GM19023 (cell line): ENCODE measurements at regions not wholly inside any gene's neighbourhood (a gene's known extent, or its start where the extent isn't known, plus 50 kb on each side); places are given as distances from the start of the nearest gene placed in this dataset.
A peak's percentile ranks its signal among the peaks of the same experiment; 100 is the strongest.
"Not testable (repeated sequence)": the region's sequence is repeated elsewhere in the genome, so short reads cannot be mapped to it uniquely, and the experiment has no call there.

ENCODE experiments used
- ATAC-seq: cut with Tn5 transposase; IDR thresholded peaks from one replicate; pipeline ENCODE4 v1.9.1; 2021; ENCODE audit warnings: mild to moderate bottlenecking, moderate library complexity; ENCODE audit not compliant: unreplicated experiment

DNA sequence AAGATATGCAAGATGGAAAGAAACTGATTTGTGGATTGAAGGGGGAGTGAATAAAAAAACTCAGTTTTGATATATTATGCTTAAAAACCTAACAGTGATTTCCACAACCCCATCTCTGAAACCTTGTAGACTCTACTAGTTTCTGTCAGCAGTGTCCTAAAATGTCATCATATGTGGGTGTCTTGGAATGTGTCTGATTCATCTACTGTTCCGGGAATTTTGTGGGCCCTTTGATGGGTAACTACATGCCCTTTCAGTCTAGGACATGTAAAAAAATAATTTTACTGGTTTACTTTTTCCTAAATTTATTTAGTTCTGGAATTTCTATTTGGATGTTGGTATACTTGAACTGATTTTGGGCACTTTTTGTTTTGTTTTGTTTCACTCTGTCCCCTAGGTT, 118.9 kb upstream of the NMUR2 start:
- no peak for ATAC-seq

DNA sequence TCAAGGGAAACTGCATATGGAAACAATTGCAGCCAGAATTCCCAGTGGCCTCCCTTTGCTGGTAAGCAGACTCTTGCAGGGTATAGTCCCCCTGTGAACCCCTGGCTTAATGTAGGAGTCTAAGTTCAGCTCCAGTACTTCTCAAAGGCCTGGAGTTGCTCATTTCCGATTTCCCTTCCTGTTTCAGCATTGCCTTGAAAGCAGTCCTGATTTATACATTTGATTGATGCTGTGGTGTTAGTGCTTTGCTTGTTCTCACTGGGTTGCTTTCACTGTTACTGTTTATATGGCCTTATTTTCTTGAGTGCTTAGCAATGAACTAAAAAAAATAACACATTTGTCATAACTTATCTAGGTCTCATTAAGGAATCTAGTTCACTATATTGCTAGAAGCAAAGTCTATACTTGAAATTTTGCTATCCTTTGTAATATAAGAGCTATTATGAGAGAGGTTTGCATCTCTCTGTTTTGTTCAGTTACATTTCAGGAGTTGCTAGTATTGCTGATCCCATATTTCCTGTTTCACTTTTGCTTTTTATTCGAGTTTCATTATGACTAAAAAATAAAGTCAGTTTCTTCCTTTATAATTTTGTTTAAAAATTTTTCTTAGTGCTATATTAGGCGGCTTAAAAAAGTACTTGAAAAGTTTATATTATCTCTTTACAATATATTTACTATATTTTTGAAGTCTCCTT, 122.4 kb upstream of the NMUR2 start:
- peak; percentile 55 for ATAC-seq

DNA sequence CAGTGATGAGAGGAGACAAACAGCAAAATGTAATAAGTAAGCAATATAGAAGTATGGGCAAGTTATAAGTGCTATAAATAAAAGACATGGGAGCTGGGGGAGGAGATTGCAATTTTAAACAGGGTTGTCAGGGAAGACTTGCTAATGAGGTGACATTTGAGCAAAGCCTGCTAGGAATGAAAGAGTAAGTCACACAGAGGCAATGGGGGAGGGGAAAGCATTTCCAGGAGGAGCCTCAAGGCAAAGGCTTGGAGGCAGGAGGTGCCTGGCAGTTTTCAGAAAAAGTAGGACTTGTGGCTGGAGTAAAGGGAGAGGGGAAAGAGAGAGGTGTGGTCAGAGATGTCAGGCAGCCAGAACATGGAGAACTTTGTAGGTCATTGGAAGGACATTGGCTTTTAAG, 124.4 kb upstream of the NMUR2 start:
- no peak for ATAC-seq

DNA sequence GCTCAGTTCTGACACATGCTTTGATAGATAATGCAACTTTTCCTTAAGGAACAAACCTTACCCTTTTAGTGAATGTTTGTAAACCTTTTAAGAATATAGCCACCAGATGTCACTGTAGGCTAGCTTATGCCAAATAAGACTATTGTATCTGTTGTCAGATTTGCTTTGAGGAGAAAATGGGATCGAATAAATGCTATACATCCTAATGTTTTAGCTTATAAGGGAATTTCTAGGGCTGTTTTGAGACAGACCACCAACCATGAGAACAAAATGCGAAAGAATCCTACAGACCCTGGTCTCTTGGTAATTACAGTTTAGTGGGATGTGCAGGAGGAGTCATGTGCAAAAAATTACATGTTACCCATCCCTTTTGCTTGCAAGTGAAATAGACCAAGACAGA, 127.6 kb upstream of the NMUR2 start:
- no peak for ATAC-seq

DNA sequence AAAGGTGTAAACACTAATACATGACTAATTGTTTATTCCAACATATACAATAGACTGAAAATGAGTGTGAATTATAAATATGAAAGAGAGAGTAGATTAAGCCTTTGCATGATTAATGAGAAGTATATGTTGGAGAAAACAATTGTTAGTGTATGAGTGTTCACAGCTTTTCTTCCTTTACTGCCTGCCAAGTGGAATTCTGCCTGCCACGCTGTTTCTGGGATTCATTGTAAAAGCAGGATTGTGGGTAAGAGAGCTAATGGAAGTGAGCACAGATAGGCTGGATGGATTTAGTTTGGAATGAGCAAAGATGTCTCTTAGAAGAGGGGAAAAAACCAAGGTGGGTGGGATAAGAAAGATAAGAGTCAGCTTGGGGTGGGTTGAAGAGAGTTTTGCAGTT, 129.6 kb upstream of the NMUR2 start:
- no peak for ATAC-seq

DNA sequence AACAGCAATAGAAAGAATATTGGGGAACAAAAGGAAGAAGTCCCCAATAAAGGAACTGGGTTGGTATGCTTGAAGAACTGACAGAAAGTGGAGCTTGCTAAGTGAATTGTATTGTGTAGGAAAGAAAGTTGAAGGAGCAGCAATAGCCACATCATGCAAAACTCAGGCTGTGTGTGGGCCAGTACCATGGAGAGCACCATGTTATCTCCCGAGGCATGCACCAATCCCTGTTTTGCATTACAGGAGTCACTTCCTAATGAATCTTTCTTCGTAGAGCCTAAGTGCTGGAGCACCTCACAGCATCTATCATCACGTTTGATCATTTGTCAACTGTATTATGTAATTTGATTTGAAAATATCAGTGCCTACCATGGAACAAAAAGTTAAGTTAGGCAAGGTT, 137.7 kb upstream of the NMUR2 start:
- ATAC-seq: no peak

DNA sequence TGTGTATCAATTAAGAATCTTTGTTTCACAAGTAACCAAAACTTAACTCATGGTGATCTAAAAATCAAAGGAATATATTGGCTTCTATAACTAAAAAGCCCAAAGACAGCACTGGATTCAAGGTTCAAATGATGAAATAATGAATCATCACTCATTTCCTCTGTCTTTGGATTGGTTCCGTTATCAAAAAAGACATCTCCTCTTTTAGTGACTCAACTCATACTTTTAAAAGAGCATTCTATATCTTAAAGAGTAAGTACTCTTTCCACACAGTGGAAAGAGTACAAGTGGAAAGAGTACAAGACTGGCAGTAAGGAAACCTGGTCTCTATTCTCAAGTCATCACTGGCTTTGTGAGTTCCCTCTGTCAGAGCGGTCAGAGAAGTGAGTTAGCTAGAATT, 141.4 kb upstream of the NMUR2 start:
- no peak for ATAC-seq

DNA sequence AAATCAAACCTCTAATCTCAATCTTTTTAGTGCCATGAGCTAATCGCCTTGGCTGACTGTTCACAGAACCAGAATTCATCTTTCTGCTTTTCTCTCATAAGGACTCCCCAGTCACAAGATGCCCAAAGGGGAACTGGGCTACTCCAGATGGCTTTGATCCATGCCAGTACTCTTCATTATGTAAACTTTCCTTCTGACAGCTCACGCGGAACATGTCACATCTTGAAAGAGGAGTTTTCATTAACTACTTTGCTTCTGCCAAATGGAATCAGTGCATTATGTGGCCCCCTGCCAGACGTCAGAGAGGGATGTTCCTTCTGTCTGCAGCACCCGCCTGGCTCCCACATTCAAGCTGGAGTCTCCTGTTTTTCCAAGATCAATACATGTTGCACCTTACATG, 142.1 kb upstream of the NMUR2 start:
- ATAC-seq: no peak

DNA sequence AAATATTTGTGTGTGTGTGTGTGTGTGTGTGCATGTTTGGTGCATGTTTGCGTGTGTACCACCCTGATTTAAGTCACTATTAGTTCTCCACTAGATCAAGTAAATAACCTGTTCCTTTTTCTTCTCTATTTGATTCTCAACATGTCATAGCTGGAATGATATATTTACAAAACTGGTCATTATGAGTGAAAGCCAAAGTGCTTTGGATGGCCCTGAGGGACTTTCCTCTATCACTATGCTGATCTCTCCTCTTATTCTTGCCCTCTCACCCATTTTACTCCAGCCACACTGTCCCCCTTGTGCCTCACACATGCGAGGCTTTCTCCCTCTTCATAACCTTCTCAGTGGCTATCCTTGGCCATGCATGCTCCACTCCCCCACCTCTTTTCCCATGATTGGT, 144.6 kb upstream of the NMUR2 start:
- no peak for ATAC-seq

DNA sequence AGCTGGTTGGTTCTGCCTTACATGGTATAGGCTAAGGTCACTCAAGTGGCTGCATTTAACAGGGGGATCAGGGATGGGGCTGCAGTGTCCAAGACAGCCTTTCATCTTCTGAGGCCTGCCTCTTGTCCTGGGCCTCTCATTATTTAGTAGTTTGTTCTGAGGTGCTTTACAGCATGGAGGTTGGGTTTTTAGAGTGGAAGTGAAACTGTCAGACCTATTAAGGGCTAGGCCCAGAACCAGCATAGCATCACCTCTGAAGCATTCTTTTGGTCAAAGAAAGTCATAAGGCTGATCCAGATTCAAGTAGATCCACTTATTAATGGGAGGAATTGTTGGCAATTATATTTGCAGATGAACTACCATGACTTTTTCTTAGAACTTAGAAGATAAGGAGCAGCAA, 146.0 kb upstream of the NMUR2 start:
- no peak for ATAC-seq

DNA sequence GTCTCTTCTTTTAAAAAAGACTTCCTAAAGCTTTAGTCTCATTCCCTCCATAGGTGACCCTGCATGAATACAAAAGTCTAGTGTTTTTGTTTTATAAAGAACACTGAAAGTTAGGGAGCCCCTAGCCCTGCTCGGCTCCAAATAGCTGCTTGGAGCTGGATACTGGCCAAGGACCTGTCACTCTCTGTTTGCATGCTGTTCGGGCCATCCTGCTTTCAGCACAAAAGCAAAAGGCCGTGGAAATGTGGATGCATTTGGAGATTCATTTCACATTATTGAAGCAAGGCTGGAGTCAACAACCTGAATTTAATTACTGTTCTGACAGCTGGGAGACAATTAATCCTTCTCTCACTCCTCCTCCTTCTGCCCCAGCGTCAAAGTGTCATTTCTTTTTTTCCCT, 151.7 kb upstream of the NMUR2 start:
- ATAC-seq: no peak

DNA sequence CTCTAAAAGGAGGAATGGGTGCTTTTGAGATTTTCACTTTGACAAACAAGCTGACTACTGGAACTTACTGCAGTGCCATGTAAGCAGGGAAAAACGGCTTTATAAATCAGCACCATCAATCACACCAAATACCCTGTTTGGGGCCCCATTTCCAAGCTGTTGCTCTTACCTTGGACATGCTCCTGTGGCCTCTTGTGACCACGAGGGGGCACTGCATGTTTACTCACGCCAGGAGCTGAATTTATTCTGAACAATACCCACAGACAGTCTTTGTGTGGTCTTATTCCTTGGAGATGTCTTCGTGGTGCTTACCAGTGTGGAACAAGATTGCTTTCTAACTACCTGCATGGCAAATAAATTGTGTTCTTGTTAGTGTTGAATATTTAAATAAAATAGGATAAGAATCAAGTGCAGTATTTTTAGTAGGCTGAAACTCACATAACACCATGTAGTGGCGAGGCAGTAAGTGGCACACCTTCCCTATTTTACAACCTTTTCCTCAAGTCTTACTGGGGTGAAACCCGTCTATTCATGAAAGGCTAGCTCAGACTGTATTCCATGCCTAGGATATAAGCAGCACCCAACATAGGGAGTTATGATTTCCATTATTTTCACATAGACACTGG, 155.5 kb upstream of the NMUR2 start:
- ATAC-seq: no peak

DNA sequence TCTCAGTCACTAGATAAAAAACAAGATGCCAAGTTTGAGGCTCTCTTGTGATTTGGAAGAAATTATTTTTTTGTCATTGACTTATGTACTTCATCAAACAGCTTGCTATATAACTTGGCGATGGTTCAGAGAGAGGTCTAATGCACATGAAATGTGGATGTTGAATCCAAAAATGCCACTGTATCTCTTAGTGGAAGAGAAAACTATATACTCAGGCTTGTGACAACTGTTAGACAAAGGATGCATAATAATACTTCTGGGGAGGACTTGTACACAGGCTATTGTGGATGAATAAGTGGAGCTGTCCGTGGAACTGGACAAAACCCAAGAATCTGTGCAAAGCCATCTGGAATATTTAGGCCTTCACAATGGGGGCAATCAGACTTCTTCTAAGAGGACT, 162.9 kb upstream of the NMUR2 start:
- ATAC-seq: no peak

DNA sequence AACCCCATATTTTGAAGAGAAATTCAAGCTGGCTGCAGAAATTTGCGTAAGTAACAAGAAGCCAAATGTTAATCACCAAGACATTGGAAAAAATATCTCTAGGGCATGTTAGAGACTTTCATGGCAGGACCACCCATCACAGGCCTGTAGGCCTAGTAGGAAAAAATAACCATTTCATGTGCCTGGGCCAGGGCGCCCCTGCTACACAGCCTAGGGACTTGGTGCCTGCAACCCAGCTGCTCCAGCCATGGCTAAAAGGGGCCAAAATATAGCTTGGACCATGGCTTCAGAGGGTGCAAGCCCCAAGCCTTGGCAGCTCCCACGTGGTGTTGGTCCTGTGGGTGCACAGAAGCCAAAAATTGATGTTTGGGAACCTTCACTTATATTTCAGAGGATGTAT, 167.7 kb upstream of the NMUR2 start:
- ATAC-seq: no peak

DNA sequence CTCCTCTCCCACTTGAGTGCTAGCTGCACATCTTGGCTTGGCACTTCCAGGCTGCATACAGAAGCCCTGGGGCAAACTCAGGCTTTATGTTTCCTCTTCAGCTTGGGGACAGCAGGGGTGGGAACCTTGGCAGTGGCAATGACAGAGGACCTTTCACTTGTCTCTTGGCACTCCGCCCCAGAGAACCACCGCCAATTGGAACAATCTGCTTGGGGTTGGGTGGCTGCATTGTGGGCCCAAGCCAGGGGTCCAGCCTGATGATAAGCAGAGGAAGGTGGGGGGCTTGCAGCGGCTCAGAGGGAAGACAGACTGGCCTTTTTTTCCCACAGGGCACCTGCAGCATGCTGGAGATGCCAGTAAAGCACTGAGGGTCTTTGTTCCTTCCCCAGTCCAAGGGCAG, 179.0 kb upstream of the NMUR2 start:
- no peak for ATAC-seq

DNA sequence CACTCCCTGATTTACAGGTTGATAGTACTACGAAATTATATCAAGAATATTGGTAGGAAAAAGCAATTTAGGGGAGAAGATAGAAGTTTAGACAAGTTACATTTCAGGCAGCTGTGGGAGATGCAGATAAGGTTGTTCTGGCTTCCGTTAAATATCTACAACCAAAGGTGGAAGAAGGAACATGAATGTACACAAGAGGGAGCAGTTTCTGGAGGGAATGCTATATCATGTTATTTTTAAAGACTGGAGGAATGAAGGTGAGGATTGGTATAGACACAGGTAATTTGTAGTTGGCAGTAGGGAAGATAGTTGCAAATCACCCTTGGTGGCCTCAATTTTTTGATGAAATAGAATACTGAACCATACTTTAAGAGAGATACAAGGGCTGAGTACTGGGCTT, 187.3 kb upstream of the NMUR2 start:
- ATAC-seq: no peak

DNA sequence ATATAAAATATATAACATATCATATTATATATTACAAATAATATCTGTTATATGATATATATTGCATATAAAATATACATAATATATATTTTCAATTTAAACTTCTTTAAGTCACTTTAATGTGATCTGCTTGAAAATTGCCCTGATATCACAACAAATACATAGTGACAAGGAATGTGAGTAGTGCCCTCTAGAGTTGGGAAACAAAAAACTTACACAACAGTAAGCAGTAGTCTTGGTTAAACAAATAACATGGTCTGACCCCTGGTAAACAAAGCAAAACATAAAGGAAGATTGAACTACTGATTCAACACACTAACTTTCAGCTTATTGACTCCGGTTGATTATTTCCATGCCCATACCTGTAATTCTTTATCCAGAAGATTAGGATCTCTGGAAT, 188.3 kb upstream of the NMUR2 start:
- ATAC-seq: no peak

DNA sequence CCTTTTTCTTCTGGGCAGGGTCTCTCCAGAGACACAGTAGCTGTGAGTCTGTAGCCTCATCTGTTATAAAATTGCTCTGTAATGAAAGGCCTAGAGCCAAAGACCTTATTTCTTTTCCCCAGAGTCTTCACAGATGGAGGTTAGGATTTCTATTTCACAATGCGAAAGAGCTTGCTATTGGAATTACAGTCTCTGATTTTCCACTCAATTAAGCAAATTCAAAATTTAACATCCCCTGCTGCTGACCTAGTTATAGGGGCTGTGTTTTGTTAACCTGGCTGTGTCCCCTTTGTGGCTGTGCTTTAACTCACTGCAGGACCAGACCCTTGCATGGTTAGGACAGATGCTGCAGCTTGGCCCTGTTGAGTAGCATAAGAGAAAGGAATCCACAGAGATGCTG, 190.3 kb upstream of the NMUR2 start:
- no peak for ATAC-seq

DNA sequence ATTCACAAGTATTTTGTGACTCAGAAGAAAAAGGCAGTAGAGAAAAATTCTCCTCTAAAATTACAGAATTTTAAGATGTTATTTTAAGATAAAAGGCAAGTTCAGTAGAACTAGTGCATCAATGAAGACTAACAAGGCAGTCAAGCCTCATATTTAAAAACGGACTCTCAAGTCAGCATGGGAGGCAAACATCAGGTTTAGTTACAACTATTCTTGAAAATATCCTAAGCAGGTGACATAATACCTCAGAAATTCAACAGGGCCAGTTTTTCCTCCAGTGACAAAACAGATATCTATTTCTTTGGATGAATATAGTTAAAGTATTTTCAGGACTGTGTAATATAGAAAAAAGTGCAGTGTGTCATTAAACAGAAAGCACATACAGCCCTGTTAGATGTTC, 194.0 kb upstream of the NMUR2 start:
- ATAC-seq: no peak

DNA sequence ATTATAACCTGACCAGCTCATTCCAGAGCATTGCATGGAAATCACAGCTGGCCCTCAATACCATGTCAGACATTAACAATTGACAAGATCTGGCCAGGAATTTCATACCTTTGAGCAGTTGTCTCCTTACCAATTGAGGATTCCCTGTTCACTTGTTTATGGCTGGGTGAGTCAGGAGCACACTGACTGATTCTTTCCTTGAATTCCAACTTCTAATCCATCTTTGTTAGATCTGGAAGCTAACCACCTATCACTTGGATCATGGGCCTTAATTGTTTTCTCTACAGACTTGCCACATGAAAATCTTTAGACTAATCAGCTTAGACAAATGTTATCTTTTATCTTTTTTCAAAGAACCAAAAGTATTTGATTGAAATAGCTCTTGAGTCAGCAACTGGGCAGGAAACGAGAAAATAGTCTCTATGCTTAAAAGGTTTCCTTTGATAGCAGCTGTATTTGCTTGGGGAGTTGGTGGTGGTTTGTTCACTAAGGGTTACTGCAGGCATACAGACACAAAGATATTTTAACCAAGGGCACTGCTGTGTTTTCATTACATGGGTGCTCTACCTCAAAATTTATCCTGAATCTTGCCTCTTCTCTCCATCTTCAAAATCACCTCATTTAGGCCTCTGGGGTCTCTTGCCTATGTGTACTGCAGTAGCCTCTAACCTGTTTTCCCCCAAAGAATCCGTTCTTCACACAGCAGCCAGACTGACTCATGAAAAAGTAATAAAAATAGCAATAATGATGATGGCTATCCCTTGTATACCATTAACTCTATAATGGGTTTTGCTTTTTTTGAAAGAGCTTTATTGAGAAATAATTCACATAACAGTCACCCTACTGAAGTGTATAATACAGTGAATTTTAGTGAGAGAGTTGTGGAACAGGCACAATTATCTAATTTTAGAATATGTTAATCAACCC, 197.0 kb upstream of the NMUR2 start:
- no peak for ATAC-seq

DNA sequence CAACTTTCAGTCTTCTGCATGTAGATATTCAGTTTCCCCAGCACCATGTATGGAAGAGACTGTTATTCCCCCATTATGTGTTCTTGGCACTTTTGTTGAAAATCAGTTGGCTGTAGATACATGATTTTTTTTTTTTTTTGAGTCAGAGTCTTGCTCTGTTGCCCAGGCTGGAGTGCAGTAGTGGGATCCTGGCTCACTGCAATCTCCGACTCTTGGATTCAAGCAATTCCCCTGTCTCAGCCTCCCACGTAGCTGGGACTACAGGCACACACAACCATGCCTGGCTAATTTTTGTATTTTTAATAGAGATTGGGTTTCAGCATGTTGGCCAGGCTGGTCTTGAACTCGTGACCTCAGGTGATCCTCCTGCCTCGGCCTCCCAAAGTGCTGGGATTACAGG, 201.0 kb upstream of the NMUR2 start:
- not testable (repeated sequence) for ATAC-seq

DNA sequence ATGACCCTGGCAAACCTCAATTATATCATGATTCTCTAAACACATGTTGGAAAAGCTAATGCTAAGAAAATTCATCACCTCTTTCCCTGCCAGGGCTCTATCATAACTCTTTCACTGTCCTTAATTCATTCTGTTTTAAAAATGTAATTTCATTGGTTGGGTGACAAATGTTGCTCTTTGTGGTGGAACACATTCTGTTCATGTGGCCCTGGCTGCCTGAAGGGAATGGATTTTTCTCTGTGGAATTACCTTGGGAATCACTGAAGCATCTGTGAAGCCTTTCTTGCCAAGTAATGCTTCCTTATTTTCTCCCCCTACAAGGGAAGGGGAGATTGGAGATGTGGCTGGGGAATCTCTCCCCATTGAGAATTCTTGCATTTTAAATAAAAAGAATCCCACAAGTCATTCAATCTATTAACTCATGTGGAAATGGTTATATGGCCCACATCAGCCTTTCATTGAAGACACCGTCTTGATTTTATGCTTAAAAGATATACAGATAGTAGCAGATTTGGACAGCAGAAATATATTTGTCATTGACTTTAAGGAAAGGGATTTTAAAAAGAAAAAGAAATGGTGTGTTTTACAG, 201.8 kb upstream of the NMUR2 start:
- no peak for ATAC-seq
